Neural progenitor cell (in vitro differentiated cells): ENCODE measurements at regions not wholly inside any gene's neighbourhood (a gene's known extent, or its start where the extent isn't known, plus 50 kb on each side); places are given as distances from the start of the nearest gene placed in this dataset.

ENCODE experiments used
- EZH2 ChIP-seq: fragments of 200-600 bp; sonication (generic); IDR thresholded peaks from 2 replicates; pipeline ENCODE4 v1.6.1; 2017; ENCODE audit warnings: antibody characterized with exemption, mild to moderate bottlenecking, moderate library complexity
- EZH2phosphoT487 ChIP-seq: fragments of 200-600 bp; sonication (generic); IDR thresholded peaks from 2 replicates; pipeline ENCODE4 v1.6.1; 2017; ENCODE audit warnings: antibody characterized with exemption
- TF ChIP-seq, protein P1 (sequence below): fragments of 200-600 bp; sonication (generic); IDR thresholded peaks from 2 replicates; pipeline ENCODE4 v1.5.1; 2017; ENCODE audit warnings: antibody characterized with exemption, mild to moderate bottlenecking

GRCh38 chrX:16267431-16267830 lies 100.2 kb downstream of the MAGEB17 start:
- TF ChIP-seq EZH2, result no peak
- TF ChIP-seq, protein P1, sequence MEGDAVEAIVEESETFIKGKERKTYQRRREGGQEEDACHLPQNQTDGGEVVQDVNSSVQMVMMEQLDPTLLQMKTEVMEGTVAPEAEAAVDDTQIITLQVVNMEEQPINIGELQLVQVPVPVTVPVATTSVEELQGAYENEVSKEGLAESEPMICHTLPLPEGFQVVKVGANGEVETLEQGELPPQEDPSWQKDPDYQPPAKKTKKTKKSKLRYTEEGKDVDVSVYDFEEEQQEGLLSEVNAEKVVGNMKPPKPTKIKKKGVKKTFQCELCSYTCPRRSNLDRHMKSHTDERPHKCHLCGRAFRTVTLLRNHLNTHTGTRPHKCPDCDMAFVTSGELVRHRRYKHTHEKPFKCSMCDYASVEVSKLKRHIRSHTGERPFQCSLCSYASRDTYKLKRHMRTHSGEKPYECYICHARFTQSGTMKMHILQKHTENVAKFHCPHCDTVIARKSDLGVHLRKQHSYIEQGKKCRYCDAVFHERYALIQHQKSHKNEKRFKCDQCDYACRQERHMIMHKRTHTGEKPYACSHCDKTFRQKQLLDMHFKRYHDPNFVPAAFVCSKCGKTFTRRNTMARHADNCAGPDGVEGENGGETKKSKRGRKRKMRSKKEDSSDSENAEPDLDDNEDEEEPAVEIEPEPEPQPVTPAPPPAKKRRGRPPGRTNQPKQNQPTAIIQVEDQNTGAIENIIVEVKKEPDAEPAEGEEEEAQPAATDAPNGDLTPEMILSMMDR, result no peak
- TF ChIP-seq EZH2phosphoT487, result no peak
